GF-D8 (cell line): ENCODE measurements at regions not wholly inside any gene's neighbourhood (a gene's known extent, or its start where the extent isn't known, plus 50 kb on each side); places are given as distances from the start of the nearest gene placed in this dataset.
"Not testable (repeated sequence)": the region's sequence is repeated elsewhere in the genome, so short reads cannot be mapped to it uniquely, and the experiment has no call there.

Experiments used
- DNase-seq: peaks from one replicate; lab custom pipeline; 2025; lab: John Stamatoyannopoulos, UW

- DNase-seq = no peak
These were observed 71.0 kb downstream of the COQ2 start for GRCh38 chr4:83213640-83214039.

DNA sequence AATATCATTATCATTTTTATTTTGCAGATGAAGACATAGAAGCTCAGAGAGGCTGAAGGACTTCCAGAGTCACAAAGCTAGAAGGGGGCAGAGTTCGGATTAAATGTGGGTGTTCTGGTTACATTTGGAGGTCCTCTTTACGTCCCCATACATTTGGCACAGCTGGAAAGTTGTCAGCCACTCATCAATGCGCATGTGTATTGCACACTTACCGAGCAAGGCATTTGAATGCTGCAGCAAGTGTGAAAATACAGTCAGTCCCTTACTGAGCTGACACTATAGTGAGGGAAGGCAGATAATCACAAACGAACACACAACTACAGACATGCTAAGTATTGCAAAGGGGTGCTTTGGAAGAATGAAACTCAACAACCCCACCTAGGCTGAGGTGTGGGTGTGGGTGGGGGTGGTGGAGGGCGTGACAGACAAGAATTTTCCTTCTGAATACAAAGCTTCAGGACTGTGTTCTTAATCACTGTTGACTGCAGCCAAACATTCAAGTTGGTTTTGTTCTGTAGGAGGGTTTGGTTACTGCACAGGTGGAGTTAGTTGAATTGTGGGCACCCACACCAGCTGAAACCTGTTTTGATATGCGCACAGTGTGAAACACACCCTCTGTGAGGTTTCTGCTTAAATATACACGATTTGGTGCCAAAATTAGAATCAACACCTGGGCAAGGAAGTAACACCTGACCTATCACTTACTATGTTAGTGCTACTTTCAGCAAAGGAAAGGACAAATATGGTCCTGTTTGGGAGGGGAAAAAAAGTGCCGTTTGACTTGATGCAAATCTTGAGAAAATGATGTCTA is 72.4 kb downstream of the COQ2 start:
- no peak for DNase-seq

GRCh38 chr4:83209419-83209818 is 75.2 kb downstream of the COQ2 start:
- no peak for DNase-seq

- no peak for DNase-seq
These were observed 75.9 kb downstream of the COQ2 start for GRCh38 chr4:83208371-83209365.

- no peak for DNase-seq
These were observed 77.0 kb downstream of the COQ2 start for GRCh38 chr4:83207497-83208101.

DNA sequence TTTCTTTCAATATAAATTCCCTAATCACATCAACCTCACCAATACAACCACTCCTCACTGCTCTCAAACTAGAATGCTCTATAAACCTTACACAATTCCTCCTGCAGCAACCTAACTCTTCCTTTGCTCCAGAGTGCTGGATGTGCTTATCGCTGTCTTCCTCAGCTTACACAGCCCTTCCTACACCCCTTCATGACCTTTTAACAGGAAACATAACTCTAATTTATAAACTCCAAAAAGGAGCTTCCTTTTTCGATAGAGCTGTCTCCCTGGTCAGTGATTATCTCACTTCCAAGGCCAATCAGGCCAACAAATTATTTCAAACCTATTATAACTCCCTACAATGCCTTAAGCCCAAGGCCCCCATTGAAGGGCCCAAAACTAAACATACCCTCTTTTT is 78.8 kb downstream of the COQ2 start:
- no peak for DNase-seq

DNA sequence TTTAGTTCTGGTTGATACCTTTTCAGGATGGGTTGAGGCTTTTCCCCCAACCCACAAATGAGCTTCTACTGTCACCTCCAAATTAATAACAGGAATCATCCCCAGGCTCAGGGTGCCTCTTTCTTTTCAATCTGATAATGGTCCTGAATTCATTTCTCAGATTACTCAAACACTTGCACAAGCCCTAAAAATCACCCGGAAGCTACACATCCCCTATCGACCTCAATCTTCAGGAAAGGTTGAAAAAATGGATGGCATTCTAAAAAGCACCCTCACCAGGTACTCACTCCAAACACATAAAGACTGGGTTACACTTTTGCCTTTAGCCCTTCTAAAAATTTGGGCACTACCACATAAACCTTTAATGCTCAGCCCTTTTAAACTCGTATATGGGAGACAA is 79.9 kb downstream of the COQ2 start:
- DNase-seq = no peak

DNA sequence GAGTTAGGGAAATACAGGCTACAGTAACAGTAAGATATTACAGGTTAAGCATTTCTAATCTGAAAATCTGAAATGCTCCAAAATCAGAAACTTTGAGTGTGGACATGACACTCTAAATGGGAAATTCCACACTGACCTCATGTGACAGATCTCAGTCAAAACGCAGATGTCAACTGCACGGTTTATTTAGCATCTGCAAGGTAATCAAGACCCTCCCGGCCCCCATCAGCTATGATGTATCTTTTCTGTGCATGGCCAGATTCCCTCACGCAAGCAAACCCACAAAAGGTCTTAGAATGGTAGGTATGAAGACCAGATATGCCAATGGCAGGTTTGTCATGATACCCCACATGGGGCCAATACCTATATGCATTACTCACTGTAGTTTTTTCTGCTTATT is 82.8 kb downstream of the COQ2 start:
- no peak for DNase-seq

DNA sequence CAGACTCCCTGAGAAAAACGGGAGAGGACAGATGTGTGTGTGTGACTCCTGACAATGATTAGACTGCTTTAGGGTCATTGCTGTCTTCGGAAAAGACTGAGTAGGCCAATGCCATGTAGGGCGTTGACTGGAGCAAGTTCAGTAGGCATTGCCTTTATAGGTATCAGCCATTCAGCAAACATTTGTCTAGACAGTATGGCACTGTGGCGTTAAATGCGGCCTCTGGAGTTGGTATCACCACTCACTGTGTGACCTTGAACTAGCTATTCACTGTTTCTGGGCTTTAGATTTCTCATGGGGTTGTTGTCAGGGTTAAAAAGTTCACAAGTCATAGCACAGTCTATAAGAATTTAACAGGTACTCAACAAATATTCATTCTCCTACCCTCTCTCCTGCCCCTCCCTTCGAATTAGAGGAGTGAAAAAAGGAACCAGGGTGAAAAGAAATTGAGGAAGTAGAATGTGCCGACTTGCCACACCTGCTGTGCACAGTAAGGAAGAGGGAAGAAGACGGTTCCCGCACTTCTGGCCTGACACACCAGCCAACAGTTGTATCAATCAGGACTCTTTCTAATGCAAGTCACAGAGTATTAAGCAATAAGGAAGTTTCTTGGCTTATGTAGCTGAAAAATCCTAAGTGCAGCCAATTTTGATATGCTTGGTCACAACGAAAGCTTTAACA is 83.2 kb upstream of the PLAC8 start:
- peak; percentile 98 for DNase-seq

GRCh38 chr4:83196921-83197320 is 82.4 kb upstream of the PLAC8 start:
- no peak for DNase-seq

DNA sequence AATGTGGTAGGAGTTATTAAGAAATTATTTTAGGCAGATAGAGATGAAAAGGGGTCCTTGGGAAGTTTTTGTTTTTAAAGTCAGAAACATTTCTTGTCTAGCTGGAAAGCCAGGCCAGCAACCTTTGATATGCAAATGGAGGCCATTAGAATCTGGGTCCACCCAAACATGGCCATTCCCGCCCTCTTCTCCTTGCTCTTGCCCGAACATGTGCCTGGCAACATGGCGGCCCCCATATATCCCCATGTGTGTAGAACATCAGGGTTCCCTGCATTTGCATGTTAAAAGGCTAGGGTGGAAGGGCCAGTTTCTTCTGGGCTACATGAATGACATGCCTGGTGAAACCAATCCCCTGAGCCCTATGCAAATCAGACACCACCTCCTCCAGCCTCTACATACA is 80.7 kb upstream of the PLAC8 start:
- no peak for DNase-seq

GRCh38 chr4:83194588-83194987 is 80.1 kb upstream of the PLAC8 start:
- not testable (repeated sequence) for DNase-seq

GRCh38 chr4:83192634-83193033 is 78.1 kb upstream of the PLAC8 start:
- no peak for DNase-seq

DNA sequence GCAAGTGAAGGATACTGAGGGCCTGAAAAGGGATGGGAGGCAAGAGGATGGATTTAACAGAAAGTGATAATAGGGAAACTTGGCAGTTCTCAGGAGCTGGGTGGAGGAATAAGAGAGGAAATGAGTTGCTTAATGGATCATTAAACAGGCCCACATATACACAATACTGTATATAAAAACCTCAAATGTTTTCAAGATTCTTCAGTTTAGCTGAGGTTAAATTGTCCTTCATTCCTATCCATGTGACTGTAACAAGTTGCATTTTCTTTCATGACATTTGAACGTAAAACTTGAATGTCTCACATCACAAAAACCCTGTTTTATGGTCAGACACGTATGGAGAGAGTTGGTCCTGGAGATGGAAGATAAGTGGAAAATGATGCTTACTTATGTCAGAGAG is 76.5 kb upstream of the PLAC8 start:
- DNase-seq = no peak

DNA sequence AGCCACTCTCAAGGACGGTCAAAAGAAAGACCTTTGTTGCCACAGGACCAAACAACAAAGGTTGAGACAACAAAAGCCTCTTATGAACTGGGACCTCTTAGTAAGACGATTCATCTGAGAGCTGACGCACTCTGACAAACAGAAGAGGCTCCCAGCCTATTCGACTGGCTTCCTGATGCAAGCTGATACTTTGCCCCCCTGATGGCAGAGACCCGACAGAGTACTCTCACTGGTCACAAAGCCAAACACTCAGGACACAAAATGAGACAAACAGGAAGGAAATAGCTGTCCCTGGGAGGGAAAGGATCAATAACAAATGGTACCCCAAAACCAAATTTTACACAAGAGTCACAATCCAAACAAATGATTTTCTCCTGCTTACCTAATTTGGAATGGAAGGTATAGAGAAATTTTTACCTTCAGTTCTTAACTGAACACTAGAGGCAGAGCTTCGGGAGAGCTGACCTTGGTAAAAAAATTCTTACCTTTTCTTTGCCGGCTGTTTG is 75.2 kb upstream of the PLAC8 start:
- no peak for DNase-seq

- no peak for DNase-seq
These were observed 66.0 kb upstream of the PLAC8 start for GRCh38 chr4:83180431-83180968.

DNA sequence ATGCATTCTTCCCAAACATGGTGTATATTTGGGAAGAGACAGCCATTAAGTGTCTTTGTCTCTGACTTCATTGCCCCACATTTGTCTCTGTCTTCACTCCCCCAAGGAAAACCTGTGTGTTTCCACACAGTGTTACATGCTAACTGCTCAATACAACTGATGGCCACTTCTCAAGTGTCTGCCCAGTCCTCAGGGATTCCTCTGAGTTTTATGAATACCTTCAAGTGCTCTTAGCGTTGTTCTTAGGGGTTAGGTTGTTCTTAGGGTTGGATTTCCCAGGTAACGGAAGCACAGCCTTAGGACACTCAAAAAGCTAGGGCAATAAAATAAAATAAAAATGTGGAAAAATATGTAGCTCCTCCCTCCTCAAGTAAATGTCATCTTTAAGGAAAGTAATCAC is 64.7 kb upstream of the PLAC8 start:
- no peak for DNase-seq

DNA sequence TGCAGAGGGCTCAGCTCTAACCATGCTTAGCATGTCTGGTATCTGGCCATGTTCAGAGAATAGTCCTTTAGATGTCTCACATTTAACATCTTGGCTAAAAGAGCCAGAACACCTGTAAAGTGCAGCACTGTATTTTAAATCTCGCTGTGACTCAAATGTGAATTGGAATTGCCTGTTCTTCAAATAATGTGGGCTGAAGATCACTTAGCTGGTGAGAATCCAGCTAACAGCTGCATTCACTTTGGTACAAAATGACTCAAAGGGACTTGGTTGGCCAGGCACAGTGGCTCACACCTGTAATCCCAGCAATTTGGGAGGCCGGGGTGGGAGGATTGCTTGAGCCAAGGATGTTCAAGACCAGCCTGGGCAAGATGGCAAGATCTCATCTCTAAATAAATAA is 63.5 kb upstream of the PLAC8 start:
- DNase-seq = no peak

- no peak for DNase-seq
These were observed 62.7 kb upstream of the PLAC8 start for GRCh38 chr4:83177182-83177581.

DNA sequence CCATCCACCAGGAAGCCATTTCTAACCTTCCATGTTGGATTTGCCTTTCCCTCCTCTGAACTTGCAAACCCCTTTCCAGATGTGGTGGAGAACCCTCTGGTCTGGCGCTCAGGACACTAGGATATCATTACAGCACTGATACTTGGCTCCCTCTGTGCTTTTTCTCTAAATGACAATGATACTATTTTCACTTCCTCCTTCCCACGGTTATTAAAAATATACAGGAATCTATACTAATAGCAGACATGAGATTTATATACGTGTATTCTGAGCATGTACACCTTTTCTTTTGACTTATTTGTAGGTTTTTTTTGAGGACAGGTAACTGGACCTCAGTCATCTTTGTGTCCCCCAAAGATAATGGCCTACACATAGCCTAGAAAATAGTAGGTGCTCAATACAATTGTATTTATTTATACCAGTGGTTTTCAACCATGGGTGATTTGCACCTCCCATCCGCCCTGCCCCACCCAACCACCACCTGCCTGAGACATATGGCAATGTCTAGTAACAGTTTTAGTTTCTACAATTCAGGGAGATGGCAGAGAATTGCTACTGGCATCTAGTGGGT is 60.4 kb upstream of the PLAC8 start:
- no peak for DNase-seq

DNA sequence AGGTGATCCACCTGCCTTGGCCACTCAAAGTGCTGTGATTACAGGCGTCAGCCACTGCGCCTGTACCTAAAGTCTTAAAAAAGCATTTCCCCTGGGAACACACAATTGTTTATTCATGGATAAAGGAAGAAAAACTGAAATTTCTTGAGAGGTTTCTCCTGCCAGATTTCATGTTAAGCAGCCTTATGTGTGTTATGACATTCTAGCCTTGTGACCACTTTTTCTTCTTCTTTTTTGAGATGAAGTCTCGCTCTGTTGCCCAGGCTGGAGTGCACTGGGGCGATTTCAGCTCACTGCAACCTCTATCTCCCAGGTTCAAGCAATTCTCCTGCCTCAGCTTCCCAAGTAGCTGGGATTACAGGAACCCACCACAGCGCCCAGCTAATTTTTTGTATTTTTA is 57.8 kb upstream of the PLAC8 start:
- no peak for DNase-seq
